ENCODE measurements at regions not wholly inside any gene's neighbourhood (a gene's known extent, or its start where the extent isn't known, plus 50 kb on each side); places are given as distances from the start of the nearest gene placed in this dataset.

DNA sequence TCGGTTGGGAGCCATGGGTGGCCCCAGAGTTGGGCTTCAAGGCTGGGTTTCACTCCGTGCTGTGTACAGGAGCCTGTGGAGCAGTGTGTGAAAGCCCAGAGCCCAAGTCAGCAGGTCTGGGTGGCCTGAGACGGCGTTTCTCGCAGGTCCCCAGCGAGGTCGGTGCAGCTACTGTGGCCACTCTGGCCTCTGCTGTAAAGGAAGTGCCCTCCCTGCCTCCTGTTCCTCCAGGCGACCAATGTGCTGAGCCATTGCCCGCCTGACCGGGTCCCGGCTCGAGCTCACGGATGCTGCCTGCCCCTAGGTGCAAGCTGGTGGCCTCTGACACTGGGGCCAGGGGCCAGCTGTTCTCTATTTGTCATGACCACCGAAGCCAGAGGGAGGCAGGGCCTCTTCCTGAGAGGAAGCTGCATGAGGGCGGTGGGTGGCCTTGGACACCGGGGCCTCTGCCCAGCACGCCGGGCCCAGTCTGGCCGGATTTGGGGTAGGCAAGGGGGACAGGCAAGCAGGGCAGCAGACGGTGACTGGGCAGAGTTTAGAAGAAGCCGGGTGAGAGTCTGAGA lies 170.9 kb downstream of the IRF8 start:
- TF ChIP-seq, protein P1, sequence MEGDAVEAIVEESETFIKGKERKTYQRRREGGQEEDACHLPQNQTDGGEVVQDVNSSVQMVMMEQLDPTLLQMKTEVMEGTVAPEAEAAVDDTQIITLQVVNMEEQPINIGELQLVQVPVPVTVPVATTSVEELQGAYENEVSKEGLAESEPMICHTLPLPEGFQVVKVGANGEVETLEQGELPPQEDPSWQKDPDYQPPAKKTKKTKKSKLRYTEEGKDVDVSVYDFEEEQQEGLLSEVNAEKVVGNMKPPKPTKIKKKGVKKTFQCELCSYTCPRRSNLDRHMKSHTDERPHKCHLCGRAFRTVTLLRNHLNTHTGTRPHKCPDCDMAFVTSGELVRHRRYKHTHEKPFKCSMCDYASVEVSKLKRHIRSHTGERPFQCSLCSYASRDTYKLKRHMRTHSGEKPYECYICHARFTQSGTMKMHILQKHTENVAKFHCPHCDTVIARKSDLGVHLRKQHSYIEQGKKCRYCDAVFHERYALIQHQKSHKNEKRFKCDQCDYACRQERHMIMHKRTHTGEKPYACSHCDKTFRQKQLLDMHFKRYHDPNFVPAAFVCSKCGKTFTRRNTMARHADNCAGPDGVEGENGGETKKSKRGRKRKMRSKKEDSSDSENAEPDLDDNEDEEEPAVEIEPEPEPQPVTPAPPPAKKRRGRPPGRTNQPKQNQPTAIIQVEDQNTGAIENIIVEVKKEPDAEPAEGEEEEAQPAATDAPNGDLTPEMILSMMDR (optimal IDR thresholded peaks at IDR 0.05 in 1 of 3, IDR thresholded peaks at IDR 0.05 in 1 of 3, conservative IDR thresholded peaks at IDR 0.05 in 1 of 3; ENCODE audit: extremely low read depth in 1 of 3, insufficient read depth in 2 of 3, low read length in 3 of 3): no peak
- TF ChIP-seq EZH2 (IDR thresholded peaks at IDR 0.05; ENCODE audit: low read length): no peak

All from keratinocyte (primary cell).